ENCODE measurements at regions not wholly inside any gene's neighbourhood (a gene's known extent, or its start where the extent isn't known, plus 50 kb on each side); places are given as distances from the start of the nearest gene placed in this dataset.

- no peak for TF ChIP-seq EP300 (IDR thresholded peaks at IDR 0.05)
- TF ChIP-seq POLR2AphosphoS5 (IDR thresholded peaks at IDR 0.05): no peak
- TF ChIP-seq CTCF (IDR thresholded peaks at IDR 0.05): no peak
Observed at GRCh38 chr4:20408611-20409010, 156.9 kb downstream of the SLIT2 start.

Data from suprapubic skin (tissue), 4 donors.